HL-60 (cell line): ENCODE measurements at regions not wholly inside any gene's neighbourhood (a gene's known extent, or its start where the extent isn't known, plus 50 kb on each side); places are given as distances from the start of the nearest gene placed in this dataset.

ENCODE experiments used
- DNase-seq, 2 experiments: peaks; one replicate each; pipeline ENCODE4 v3.0.0-alpha.2; 2010 to 2020; ENCODE audit warnings: low read depth in 1 of 2, low spot score in 1 of 2
- H3K27ac ChIP-seq: fragments of 250-450 bp; sonication (Bioruptor Pico); replicated peaks from 2 replicates; pipeline ENCODE4 v1.5.1; 2020; ENCODE audit warnings: mild to moderate bottlenecking, moderate library complexity
- H3K27me3 ChIP-seq: fragments of 250-450 bp; sonication (Bioruptor Pico); 2 replicates; pipeline ENCODE4 v1.5.1; 2021; ENCODE audit warnings: mild to moderate bottlenecking, moderate library complexity; ENCODE audit not compliant: insufficient read depth, poor library complexity, severe bottlenecking
- H3K4me3 ChIP-seq: replicated peaks from 2 replicates; pipeline ENCODE4 v1.5.1; 2011; ENCODE audit warnings: mild to moderate bottlenecking, control low read depth, low read length; ENCODE audit not compliant: insufficient read depth
- GABPA ChIP-seq: IDR thresholded peaks from 2 replicates; pipeline ENCODE4 v1.6.1; 2012; ENCODE audit warnings: low read depth
- POLR2AphosphoS5 ChIP-seq: IDR thresholded peaks from 2 replicates; pipeline ENCODE4 v1.6.1; 2012; ENCODE audit warnings: low read depth
- SPI1 ChIP-seq: IDR thresholded peaks from 2 replicates; pipeline ENCODE4 v1.6.1; 2012; ENCODE audit warnings: low read depth, mild to moderate bottlenecking, borderline replicate concordance
- TF ChIP-seq, protein P1 (sequence below): IDR thresholded peaks from one replicate; pipeline ENCODE4 v1.5.1; 2011; ENCODE audit warnings: low read length, control low read depth, inconsistent platforms; ENCODE audit not compliant: insufficient read depth
- TF ChIP-seq, protein P2 (sequence below): IDR thresholded peaks from 2 replicates; pipeline ENCODE4 v1.6.1; 2012; ENCODE audit warnings: low read depth; ENCODE audit not compliant: insufficient replicate concordance

DNA sequence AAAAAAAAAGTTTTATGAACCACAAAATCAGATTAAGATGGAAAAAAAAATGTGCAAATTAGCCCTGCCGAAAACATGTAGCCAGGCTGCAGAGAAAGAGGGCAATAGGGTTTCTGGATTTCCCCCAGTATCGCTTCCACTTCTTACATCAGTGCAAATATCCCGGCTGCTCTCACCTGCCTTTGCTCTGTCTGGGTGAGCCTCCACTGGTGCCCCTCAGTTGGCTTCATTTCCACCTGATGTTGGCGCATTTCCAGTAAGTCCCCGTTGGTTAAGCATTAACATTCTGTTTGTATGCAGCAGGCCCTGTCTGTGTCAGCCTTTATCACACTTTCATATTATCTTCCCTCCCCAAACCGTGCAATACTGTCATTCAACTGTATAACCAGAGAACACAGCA, 215.1 kb downstream of the CBLN4 start:
- no peaks in the 10 kb centered on the region for H3K27me3 ChIP-seq
- no peak for TF ChIP-seq POLR2AphosphoS5
- no peak for TF ChIP-seq GABPA
- TF ChIP-seq SPI1, result no peak
- H3K27ac ChIP-seq, result no peak overlapping the region
- no peak overlapping the region for H3K4me3 ChIP-seq
- DNase-seq, result no peak

DNA sequence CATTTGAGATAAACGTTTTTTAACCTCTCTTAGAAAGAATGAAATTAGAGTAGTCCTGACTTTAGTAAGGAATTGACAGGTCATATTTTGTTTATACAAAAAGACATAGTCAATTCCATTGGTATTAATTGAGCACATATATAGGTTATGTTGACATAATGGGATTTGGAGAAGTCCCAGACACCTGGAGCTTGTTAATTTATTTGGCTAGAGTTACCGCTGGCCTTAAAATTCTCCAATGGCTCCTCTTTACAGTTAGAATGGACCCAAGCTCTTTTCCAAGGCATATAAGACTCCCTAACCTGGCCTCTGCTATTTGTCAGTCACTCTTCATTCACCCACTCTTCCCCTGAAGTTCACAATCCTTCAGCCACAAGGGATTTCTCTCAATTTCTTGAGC, 221.3 kb downstream of the CBLN4 start:
- H3K4me3 ChIP-seq, result no peak overlapping the region
- TF ChIP-seq SPI1 (no peak), POLR2AphosphoS5 (no peak), GABPA (no peak)
- TF ChIP-seq, protein P1, sequence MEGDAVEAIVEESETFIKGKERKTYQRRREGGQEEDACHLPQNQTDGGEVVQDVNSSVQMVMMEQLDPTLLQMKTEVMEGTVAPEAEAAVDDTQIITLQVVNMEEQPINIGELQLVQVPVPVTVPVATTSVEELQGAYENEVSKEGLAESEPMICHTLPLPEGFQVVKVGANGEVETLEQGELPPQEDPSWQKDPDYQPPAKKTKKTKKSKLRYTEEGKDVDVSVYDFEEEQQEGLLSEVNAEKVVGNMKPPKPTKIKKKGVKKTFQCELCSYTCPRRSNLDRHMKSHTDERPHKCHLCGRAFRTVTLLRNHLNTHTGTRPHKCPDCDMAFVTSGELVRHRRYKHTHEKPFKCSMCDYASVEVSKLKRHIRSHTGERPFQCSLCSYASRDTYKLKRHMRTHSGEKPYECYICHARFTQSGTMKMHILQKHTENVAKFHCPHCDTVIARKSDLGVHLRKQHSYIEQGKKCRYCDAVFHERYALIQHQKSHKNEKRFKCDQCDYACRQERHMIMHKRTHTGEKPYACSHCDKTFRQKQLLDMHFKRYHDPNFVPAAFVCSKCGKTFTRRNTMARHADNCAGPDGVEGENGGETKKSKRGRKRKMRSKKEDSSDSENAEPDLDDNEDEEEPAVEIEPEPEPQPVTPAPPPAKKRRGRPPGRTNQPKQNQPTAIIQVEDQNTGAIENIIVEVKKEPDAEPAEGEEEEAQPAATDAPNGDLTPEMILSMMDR, result no peak
- TF ChIP-seq, protein P2, sequence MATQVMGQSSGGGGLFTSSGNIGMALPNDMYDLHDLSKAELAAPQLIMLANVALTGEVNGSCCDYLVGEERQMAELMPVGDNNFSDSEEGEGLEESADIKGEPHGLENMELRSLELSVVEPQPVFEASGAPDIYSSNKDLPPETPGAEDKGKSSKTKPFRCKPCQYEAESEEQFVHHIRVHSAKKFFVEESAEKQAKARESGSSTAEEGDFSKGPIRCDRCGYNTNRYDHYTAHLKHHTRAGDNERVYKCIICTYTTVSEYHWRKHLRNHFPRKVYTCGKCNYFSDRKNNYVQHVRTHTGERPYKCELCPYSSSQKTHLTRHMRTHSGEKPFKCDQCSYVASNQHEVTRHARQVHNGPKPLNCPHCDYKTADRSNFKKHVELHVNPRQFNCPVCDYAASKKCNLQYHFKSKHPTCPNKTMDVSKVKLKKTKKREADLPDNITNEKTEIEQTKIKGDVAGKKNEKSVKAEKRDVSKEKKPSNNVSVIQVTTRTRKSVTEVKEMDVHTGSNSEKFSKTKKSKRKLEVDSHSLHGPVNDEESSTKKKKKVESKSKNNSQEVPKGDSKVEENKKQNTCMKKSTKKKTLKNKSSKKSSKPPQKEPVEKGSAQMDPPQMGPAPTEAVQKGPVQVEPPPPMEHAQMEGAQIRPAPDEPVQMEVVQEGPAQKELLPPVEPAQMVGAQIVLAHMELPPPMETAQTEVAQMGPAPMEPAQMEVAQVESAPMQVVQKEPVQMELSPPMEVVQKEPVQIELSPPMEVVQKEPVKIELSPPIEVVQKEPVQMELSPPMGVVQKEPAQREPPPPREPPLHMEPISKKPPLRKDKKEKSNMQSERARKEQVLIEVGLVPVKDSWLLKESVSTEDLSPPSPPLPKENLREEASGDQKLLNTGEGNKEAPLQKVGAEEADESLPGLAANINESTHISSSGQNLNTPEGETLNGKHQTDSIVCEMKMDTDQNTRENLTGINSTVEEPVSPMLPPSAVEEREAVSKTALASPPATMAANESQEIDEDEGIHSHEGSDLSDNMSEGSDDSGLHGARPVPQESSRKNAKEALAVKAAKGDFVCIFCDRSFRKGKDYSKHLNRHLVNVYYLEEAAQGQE, result no peak
- no peak for DNase-seq
- no peaks in the 10 kb centered on the region for H3K27me3 ChIP-seq
- no peak overlapping the region for H3K27ac ChIP-seq

DNA sequence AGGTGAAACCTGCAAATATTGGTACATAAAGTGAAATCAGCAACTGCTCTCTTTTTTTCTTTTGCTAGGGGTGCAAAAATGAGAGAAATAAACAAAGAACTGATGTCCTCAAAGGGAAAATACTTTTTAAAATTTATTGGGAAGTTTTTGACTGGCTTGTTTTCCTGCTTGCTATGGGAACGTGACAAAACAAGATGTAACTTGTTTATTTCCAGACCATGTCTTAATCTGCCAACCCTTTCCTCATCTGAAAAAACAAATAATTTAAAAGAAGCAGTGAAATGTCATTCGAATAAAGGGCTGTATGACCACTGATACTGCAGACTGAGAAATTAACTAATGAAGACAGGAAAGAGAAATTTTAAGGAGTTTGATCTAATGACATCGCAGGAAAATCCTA, 221.9 kb downstream of the CBLN4 start:
- H3K4me3 ChIP-seq, result no peak overlapping the region
- no peak for DNase-seq
- no peak overlapping the region for H3K27ac ChIP-seq
- TF ChIP-seq, protein P1, result no peak
- TF ChIP-seq SPI1 (no peak), POLR2AphosphoS5 (no peak), GABPA (no peak)
- TF ChIP-seq, protein P2, result no peak
- H3K27me3 ChIP-seq, result no peaks in the 10 kb centered on the region

DNA sequence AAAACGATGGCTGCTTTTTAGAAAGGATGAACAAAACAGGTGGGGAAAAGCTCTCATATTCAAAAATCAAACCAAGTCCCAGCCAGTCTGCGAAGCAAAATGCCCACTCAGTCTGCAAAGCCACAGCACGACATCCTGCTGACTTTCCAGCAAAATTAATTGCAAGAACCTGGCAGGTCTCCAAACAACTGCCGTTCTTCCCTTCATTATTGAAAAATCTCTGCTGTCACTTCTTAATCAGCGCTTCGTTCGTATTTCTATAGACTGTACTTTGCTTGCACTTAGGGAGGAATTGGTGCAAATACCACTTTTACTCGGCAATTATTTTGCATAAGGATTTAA, 222.4 kb downstream of the CBLN4 start:
- Histone ChIP-seq H3K27me3 (no peaks in the 10 kb centered on the region), H3K27ac (no peak overlapping the region), H3K4me3 (no peak overlapping the region)
- TF ChIP-seq SPI1 (no peak), GABPA (no peak), POLR2AphosphoS5 (no peak)
- TF ChIP-seq, protein P1, result no peak
- TF ChIP-seq, protein P2, result no peak
- no peak for DNase-seq
